GM19395 (cell line): ENCODE measurements at regions not wholly inside any gene's neighbourhood (a gene's known extent, or its start where the extent isn't known, plus 50 kb on each side); places are given as distances from the start of the nearest gene placed in this dataset.
"Not testable (repeated sequence)": the region's sequence is repeated elsewhere in the genome, so short reads cannot be mapped to it uniquely, and the experiment has no call there.

ENCODE experiments used
- ATAC-seq: cut with Tn5 transposase; IDR thresholded peaks from one replicate; pipeline ENCODE4 v1.9.1; 2021; ENCODE audit warnings: mild to moderate bottlenecking, moderate library complexity; ENCODE audit not compliant: unreplicated experiment

- no peak for ATAC-seq
Observed at GRCh38 chr13:106104281-106104901, 431.1 kb downstream of the EFNB2 start.

- no peak for ATAC-seq
Observed at GRCh38 chr13:106103779-106104178, 431.7 kb downstream of the EFNB2 start.

GRCh38 chr13:106102786-106103185 lies 432.7 kb downstream of the EFNB2 start:
- no peak for ATAC-seq

GRCh38 chr13:106101201-106101600 lies 434.3 kb downstream of the EFNB2 start:
- no peak for ATAC-seq

- peak; percentile 57 for ATAC-seq
Observed at GRCh38 chr13:106100171-106100919, 435.1 kb downstream of the EFNB2 start.

- no peak for ATAC-seq
Observed at GRCh38 chr13:106099765-106100164, 435.7 kb downstream of the EFNB2 start.

GRCh38 chr13:106098778-106099177 lies 436.7 kb downstream of the EFNB2 start:
- no peak for ATAC-seq

- ATAC-seq, result no peak
Observed at GRCh38 chr13:106096661-106097092, 438.8 kb downstream of the EFNB2 start.

GRCh38 chr13:106095919-106096318 lies 439.5 kb downstream of the EFNB2 start:
- ATAC-seq, result no peak

- no peak for ATAC-seq
Observed at GRCh38 chr13:106095406-106095805, 440.1 kb downstream of the EFNB2 start.

- no peak for ATAC-seq
Observed at GRCh38 chr13:106090001-106090400, 445.5 kb downstream of the EFNB2 start.

- no peak for ATAC-seq
Observed at GRCh38 chr13:106089261-106089980, 446.0 kb downstream of the EFNB2 start.

- no peak for ATAC-seq
Observed at GRCh38 chr13:106088085-106088484, 447.4 kb downstream of the EFNB2 start.

GRCh38 chr13:106087201-106087600 lies 448.3 kb downstream of the EFNB2 start:
- ATAC-seq, result no peak

GRCh38 chr13:106083620-106084350 lies 451.7 kb downstream of the EFNB2 start:
- peak; percentile 69 for ATAC-seq

GRCh38 chr13:106081221-106081620 lies 454.2 kb downstream of the EFNB2 start:
- not testable (repeated sequence) for ATAC-seq

- no peak for ATAC-seq
Observed at GRCh38 chr13:106078191-106078590, 457.3 kb downstream of the EFNB2 start.

- no peak for ATAC-seq
Observed at GRCh38 chr13:106077017-106077416, 458.4 kb downstream of the EFNB2 start.

GRCh38 chr13:106072014-106072413 lies 463.4 kb downstream of the EFNB2 start:
- no peak for ATAC-seq

- no peak for ATAC-seq
Observed at GRCh38 chr13:106063591-106064313, 471.7 kb downstream of the EFNB2 start.
